GM18511 (cell line): ENCODE measurements at regions not wholly inside any gene's neighbourhood (a gene's known extent, or its start where the extent isn't known, plus 50 kb on each side); places are given as distances from the start of the nearest gene placed in this dataset.

Source experiments
- ATAC-seq: cut with Tn5 transposase; IDR thresholded peaks from one replicate; pipeline ENCODE4 v1.9.1; 2021; ENCODE audit warnings: mild to moderate bottlenecking, moderate library complexity; ENCODE audit not compliant: unreplicated experiment

DNA sequence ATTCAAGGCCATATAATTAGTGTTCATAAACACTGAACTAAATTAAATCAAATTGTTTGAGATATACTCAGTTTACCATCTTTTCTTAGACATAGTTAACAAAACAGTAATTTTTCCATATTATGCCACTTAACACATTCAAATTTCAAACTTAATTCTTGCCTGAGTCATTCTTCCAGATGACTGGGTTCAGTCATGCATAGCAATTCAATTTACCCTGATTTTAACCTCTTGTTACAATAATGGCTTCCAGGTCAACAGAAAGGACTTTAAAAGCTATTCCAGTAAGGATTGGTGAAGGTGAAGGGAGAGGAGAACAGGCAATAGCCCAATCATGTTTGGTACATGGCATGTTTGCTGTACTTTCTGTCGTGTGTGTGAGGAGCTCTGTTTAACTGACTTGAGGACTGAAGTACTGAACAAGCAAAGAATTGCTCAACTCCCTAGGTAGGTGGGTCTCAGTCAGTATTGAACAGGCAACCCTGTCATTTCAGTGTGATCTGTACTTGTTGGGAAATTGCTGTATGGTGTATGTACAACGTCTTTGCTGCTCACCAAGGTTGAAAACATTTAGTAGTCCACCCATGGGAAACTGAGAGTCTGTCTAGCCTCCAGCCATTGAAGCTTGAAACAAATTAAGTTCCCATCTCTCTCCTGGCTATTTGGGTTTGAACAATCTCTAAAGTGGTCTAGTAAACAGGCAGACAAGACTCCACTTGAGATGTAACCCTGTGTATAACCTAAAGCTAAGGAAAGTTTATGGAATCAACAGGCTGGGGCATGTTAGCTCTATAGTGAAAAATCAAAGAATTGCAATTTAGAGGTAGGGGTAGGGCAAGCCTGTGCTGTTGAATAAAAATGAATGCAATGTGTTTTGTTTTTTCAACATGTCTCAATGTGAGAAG, 327.2 kb downstream of the BTG1 start:
- no peak for ATAC-seq

- no peak for ATAC-seq
Measured at GRCh38 chr12:91817517-91817916, 328.1 kb downstream of the BTG1 start.

DNA sequence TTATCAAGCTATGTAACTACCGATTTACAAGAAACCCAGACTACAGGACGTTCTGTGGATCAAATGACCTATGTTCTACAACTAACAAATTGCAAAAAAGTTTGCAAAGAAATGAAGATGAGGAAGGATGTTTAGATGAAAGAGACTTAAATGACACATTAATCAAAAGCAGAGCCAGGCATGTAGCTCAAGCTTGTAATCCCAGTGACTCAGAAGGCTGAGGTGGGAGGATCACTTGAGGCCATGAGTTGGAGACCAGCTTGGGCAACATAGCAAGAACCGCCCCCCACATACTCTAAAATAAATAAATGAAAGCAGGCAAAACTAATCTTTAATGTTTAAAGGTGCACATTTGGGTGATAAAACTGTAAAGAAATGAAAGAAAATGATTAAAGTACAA, 331.9 kb downstream of the BTG1 start:
- ATAC-seq = no peak

GRCh38 chr12:91811481-91812287, 334.0 kb downstream of the BTG1 start:
- peak; percentile 92 for ATAC-seq

- ATAC-seq = no peak
Measured at GRCh38 chr12:91810531-91811451, 334.9 kb downstream of the BTG1 start.

- no peak for ATAC-seq
Measured at GRCh38 chr12:91810077-91810476, 335.6 kb downstream of the BTG1 start.

GRCh38 chr12:91805031-91805430, 340.6 kb downstream of the BTG1 start:
- ATAC-seq = no peak

DNA sequence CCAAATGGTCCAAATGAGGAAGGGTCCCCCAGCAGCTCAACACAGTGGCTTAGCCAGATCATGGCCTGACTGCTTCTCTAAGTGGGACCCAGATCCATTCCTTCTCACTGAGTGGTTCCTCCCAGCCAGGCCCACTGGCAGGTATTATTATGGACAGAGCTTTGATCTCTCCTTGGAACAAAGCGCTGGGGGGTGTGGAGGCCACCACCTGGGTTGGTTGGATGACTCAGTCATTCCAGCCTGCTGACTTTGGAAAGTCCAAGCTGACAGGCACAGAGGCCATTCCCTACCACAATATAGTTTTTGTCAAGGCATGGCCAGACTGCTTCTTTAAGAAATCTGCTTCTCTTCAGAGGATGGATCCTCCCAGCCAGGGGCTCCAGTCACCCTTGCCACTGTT, 341.1 kb downstream of the BTG1 start:
- no peak for ATAC-seq

DNA sequence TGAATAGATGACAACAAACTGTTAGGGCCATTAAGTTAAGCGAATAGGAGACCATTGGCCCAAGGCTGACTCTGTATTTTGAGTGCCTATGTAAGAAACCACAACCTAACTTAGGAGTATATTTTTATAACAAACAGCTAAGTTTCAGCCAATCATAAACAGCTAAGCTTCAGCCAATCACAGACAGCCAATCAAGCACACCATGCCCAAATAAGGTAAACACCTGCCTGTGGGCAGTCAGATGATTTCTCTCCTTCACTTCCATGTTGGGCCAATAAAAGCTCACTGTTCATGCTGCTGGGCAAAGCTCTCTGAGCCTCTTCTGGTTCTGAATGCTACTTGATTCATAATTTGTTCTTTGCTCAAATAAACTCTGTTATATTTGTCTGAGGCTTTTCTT, 344.6 kb downstream of the BTG1 start:
- ATAC-seq = no peak

DNA sequence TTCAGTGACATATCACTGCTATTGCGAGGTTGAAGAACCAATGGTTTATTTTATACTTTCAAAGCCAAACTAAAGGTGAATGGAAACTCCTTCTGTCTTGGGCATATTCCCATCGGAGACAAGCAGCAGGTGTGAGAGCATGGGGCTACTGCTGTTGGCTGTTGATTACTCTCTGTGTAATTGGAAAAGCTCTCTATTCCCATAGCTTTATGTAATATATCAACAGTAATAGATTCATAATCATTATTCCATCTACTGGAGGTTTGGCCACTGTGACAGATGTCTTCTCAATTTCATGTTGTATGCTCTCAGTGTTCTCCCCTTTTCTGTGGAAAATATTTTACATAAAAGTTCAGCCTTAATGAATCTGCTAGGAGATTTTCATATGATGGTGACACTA, 352.0 kb downstream of the BTG1 start:
- no peak for ATAC-seq

GRCh38 chr12:91792597-91792996, 353.0 kb downstream of the BTG1 start:
- ATAC-seq = no peak

GRCh38 chr12:91786499-91787272, 359.0 kb downstream of the BTG1 start:
- no peak for ATAC-seq

DNA sequence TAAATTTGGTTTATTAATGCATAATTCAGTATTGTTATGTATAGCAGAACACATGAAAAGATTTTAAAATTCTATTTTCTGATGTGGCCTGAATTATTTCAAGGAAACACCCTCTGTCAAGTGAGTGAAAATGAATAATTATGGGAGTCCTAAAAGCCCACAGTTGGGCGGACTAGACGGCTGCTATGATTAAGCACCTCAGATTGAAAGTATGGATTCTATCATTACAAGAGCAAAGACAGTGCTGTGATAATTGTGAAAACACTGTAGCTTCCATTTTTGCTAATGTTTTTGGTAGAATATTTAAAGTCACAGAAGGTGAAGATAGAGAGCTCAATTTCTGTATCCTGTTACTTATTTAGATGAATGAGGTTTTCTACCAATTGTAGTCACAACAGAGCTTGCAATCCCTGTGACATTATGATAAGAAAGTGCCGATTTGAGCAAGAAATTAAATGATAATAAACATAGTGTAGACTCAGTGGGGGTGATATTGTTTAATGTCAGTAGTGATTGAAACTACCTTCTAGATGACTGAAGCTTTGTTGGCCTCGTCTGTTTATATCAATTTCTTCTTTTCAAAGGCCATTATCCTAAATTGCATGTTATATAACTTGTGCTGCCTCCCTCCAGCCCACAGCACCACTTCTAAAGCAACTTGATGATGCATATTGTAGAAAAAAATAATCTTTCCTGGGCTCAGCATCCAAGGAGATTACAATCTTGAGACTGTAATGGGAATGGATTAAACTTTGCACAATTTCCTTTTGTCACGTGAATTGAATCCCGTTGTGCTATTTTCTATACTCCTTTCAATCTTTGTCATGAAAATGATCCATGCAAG, 359.8 kb downstream of the BTG1 start:
- ATAC-seq = no peak

DNA sequence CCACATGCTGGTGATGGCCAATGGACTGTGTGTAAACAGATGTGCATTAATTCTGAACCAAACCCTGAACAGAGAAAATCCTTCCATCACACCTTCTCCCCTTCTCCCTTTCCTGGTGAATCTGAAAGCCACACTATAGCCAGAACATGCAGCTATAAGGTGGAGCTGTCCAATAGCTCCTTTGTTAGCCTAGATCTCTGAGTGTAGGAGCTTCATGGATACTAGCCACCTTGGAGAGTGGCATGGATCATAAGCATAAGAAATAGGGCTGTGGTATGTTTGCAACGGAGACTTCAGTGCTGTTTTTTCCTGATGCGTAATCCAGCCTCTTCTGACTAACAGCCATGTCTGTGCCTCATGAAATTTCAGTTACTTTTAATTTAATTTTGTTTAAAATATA, 364.5 kb downstream of the BTG1 start:
- ATAC-seq = no peak

DNA sequence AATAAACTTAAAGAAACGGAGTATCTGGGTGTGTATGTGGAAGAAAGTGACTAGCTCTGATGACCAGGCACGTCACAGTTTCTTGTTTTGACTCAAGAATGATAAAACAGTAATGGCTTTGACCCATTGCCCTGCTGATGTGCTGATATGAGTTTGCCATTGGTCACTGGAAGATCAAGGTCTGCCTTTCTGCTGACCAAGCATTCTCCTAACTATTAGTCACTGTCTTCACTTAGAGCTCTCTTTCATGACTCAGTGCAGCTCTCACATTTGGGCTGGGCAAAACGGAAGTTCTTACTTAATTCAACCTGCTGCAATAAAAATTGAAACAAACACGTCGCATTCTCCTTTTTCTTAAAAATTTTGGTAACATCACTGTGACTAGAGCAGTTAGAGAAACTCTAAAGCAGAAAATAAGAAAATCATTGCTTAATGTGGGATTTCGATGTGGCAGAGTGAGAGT, 366.7 kb downstream of the BTG1 start:
- ATAC-seq = peak; percentile 96

DNA sequence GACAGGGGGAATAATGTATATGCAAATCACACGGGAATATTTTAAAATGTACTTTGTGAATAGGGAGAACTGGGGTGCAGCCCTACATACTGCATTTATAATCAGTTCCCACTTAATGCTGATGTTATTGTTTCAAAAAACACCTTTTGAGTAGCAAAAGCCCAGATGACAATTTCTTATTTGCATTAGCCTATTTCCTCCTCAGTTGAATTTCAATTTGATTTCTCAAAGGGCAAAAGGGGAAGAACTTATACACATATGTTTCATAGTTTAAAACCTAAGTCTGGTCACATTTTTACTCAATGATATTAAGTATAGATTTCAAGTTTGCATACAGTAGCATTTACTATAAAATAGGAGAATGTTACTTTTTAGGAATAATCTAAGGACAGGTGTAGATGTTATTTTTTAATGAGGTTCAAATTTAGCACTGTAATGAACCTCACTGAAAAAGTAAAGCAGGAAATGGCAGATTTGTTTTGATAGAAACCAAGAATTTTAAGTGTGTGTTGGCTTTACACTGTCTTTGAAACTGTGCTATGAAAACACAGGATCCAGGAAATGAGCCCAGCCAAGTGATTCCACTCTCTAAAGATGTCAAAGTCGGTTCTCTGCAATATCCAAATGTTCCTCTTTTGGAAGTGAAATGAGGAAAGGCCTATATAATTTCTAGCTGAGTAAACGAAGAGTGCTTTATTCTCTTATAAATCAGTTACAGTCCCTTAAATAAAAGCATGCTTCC, 367.4 kb downstream of the BTG1 start:
- ATAC-seq = peak; percentile 71

DNA sequence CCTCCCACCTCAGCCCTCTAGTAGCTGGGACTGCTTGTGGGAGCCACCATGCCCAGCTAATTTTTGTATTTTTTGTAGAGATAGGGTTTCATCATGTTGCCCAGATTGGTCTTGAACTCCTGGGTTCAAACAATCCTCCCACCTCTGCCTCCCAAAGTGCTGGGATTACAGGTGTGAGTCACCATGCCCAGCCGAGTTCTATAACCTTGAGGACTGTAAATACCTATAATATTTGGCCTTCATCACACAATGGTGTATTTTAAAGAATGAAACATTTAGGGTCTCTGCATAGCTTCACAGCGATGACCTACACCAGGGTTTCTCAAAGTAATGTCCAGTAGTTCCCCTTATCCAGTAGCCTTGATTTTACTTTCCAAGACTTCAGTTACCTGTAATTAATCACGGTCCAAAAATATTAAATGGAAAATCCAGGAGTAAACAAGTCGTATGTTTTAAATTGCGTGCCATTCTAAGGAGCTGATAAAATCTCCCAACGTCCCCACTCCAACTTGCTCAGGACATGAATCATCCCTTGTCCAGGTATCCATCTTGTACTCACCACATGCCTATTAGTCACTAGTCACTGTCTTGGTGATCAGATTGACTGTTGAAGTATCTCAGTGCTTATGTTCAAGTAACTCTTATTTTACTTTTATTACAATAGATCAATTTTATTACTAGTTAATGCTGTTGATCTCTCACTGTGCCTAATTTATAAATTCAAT, 368.2 kb downstream of the BTG1 start:
- no peak for ATAC-seq

- ATAC-seq = no peak
Measured at GRCh38 chr12:91774434-91774921, 371.2 kb downstream of the BTG1 start.
